Kidney epithelial cell (primary cell): ENCODE measurements at regions not wholly inside any gene's neighbourhood (a gene's known extent, or its start where the extent isn't known, plus 50 kb on each side); places are given as distances from the start of the nearest gene placed in this dataset.

Experiments
- DNase-seq: peaks from one replicate; pipeline ENCODE4 v3.0.0-alpha.2; 2010; ENCODE audit warnings: low read depth
- H3K27me3 ChIP-seq: 2 replicates; pipeline ENCODE4 v1.6.0; 2011; ENCODE audit warnings: low read length; ENCODE audit not compliant: control insufficient read depth, insufficient read depth
- H3K36me3 ChIP-seq: 2 replicates; pipeline ENCODE4 v1.5.1; 2011; ENCODE audit warnings: low read length; ENCODE audit not compliant: control insufficient read depth, insufficient read depth
- H3K4me3 ChIP-seq: 2 replicates; pipeline ENCODE4 v1.5.1; 2011; ENCODE audit warnings: low read depth, mild to moderate bottlenecking, control low read depth, low read length
- CTCF ChIP-seq: IDR thresholded peaks from 2 replicates; pipeline ENCODE4 v1.5.1; 2011; ENCODE audit warnings: mild to moderate bottlenecking, moderate library complexity, low read length, control low read depth, inconsistent platforms; ENCODE audit not compliant: insufficient read depth, poor library complexity, severe bottlenecking

- H3K36me3 ChIP-seq: no peaks in the 10 kb centered on the region
- no peak for DNase-seq
- no peaks in the 10 kb centered on the region for H3K27me3 ChIP-seq
- no peak for TF ChIP-seq CTCF
- no peak overlapping the region for H3K4me3 ChIP-seq
Observed at GRCh38 chr16:60729051-60729450, 1307.2 kb downstream of the CDH8 start.

- DNase-seq: no peak
- H3K36me3 ChIP-seq: no peaks in the 10 kb centered on the region
- H3K4me3 ChIP-seq: no peak overlapping the region
- TF ChIP-seq CTCF: no peak
- H3K27me3 ChIP-seq: no peaks in the 10 kb centered on the region
Observed at GRCh38 chr16:60727851-60728250, 1308.4 kb downstream of the CDH8 start.

- no peak for TF ChIP-seq CTCF
- Histone ChIP-seq H3K4me3 (no peak overlapping the region), H3K27me3 (no peaks in the 10 kb centered on the region), H3K36me3 (no peaks in the 10 kb centered on the region)
- no peak for DNase-seq
Observed at GRCh38 chr16:60720060-60720459, 1316.2 kb downstream of the CDH8 start.

GRCh38 chr16:60717808-60718207 is 1318.4 kb downstream of the CDH8 start:
- no peak for TF ChIP-seq CTCF
- H3K36me3 ChIP-seq: no peaks in the 10 kb centered on the region
- no peak for DNase-seq
- no peaks in the 10 kb centered on the region for H3K27me3 ChIP-seq
- no peak overlapping the region for H3K4me3 ChIP-seq

GRCh38 chr16:60712144-60712543 is 1324.1 kb downstream of the CDH8 start:
- H3K36me3 ChIP-seq: no peaks in the 10 kb centered on the region
- H3K27me3 ChIP-seq: no peaks in the 10 kb centered on the region
- no peak for TF ChIP-seq CTCF
- DNase-seq: no peak
- no peak overlapping the region for H3K4me3 ChIP-seq

- TF ChIP-seq CTCF: no peak
- no peaks in the 10 kb centered on the region for H3K27me3 ChIP-seq
- H3K4me3 ChIP-seq: no peak overlapping the region
- H3K36me3 ChIP-seq: no peaks in the 10 kb centered on the region
- DNase-seq: no peak
Observed at GRCh38 chr16:60704726-60705125, 1331.5 kb downstream of the CDH8 start.
